BLaER1 (cell line): ENCODE measurements at regions not wholly inside any gene's neighbourhood (a gene's known extent, or its start where the extent isn't known, plus 50 kb on each side); places are given as distances from the start of the nearest gene placed in this dataset.
"Not testable (repeated sequence)": the region's sequence is repeated elsewhere in the genome, so short reads cannot be mapped to it uniquely, and the experiment has no call there.

Source experiments
- H3K27ac ChIP-seq: shearing (Covaris generic); formaldehyde crosslinking; 2 replicates; pipeline ENCODE4 v1.8.1; 2022
- H3K27me3 ChIP-seq: shearing (Covaris generic); formaldehyde crosslinking; 2 replicates; pipeline ENCODE4 v1.8.1; 2022
- H3K36me3 ChIP-seq: shearing (Covaris generic); formaldehyde crosslinking; 2 replicates; pipeline ENCODE4 v1.8.1; 2022
- H3K4me1 ChIP-seq: shearing (Covaris generic); formaldehyde crosslinking; 2 replicates; pipeline ENCODE4 v1.8.1; 2022
- H3K4me2 ChIP-seq: shearing (Covaris generic); formaldehyde crosslinking; 2 replicates; pipeline ENCODE4 v1.8.1; 2022
- H3K4me3 ChIP-seq: shearing (Covaris generic); formaldehyde crosslinking; 2 replicates; pipeline ENCODE4 v1.8.1; 2022
- H3K9ac ChIP-seq: shearing (Covaris generic); formaldehyde crosslinking; 2 replicates; pipeline ENCODE4 v1.8.1; 2022
- H3K9me3 ChIP-seq: shearing (Covaris generic); formaldehyde crosslinking; 2 replicates; pipeline ENCODE4 v1.8.1; 2022
- H4K20me1 ChIP-seq: shearing (Covaris generic); formaldehyde crosslinking; 2 replicates; pipeline ENCODE4 v1.8.1; 2022
- Cebpa-rat ChIP-seq: shearing (Covaris generic); IDR thresholded peaks from 2 replicates; pipeline ENCODE4 v1.8.1; 2022

DNA sequence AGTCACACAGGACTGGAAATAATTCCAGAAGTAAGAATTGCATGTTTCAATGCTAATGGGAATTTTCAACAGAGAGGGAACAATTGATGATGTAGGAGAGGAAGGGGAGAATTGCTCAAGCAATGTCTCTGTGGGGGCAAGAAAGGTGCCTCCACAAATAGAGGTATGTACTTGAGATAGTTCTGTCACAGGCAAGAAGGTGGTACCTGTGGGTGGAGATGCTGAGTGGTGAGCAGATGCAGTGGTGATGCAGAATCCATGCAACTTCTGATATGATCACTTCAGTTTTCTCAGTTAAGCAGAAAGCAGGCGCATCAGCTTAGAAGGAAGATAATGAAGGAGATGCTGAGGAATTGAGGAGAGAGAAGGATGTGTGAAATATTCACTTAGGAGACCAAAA, 55.1 kb upstream of the SEC24B start:
- H3K4me2 ChIP-seq: no peak overlapping the region
- peaks cover 8% of the 10 kb centered on the region for H3K4me1 ChIP-seq
- no peak overlapping the region for H3K9ac ChIP-seq
- H3K27ac ChIP-seq: no peak overlapping the region
- H3K27me3 ChIP-seq: no peaks in the 10 kb centered on the region
- no peaks in the 10 kb centered on the region for H4K20me1 ChIP-seq
- no peak for TF ChIP-seq Cebpa-rat
- no peaks in the 10 kb centered on the region for H3K36me3 ChIP-seq
- H3K4me3 ChIP-seq: no peak overlapping the region
- no peaks in the 10 kb centered on the region for H3K9me3 ChIP-seq

GRCh38 chr4:109378076-109378475, 55.5 kb upstream of the SEC24B start:
- no peak overlapping the region for H3K9ac ChIP-seq
- no peaks in the 10 kb centered on the region for H3K27me3 ChIP-seq
- no peak overlapping the region for H3K4me2 ChIP-seq
- no peak for TF ChIP-seq Cebpa-rat
- no peak overlapping the region for H3K27ac ChIP-seq
- no peaks in the 10 kb centered on the region for H3K36me3 ChIP-seq
- H4K20me1 ChIP-seq: no peaks in the 10 kb centered on the region
- no peak overlapping the region for H3K4me3 ChIP-seq
- no peaks in the 10 kb centered on the region for H3K9me3 ChIP-seq
- peaks cover 8% of the 10 kb centered on the region for H3K4me1 ChIP-seq

GRCh38 chr4:109375778-109376414, 57.7 kb upstream of the SEC24B start:
- peaks cover 6% of the 10 kb centered on the region for H3K4me1 ChIP-seq
- TF ChIP-seq Cebpa-rat: no peak
- H3K4me3 ChIP-seq: no peak overlapping the region
- no peak overlapping the region for H3K9ac ChIP-seq
- H3K36me3 ChIP-seq: no peaks in the 10 kb centered on the region
- H3K27me3 ChIP-seq: no peaks in the 10 kb centered on the region; the same call in 1 of the 2 replicates
- no peaks in the 10 kb centered on the region for H4K20me1 ChIP-seq
- no peaks in the 10 kb centered on the region for H3K9me3 ChIP-seq
- no peak overlapping the region for H3K27ac ChIP-seq
- H3K4me2 ChIP-seq: no peak overlapping the region

DNA sequence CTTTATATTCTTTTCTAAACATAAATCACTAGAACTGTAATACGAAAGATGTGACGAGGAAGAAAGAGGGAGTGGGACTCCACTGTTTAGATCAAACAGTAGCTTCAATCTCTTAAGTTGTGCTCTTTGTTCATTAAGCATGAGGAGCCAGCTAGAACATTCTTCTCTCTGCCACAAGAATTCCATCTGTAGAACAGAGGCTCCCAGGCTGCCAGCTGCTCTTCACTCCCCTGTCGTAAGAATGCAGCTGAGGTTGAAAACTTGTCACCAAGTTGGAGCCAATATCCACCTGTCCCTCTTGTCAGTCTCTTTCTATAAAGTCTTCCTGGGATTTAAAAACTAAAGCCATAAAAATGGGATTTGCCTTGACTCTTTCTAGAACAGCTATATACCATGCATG, 65.0 kb upstream of the SEC24B start:
- Histone ChIP-seq H3K4me1 (no peaks in the 10 kb centered on the region), H3K27ac (no peak overlapping the region), H3K27me3 (no peaks in the 10 kb centered on the region; the same call in 1 of the 2 replicates), H3K9me3 (no peaks in the 10 kb centered on the region), H4K20me1 (no peaks in the 10 kb centered on the region), H3K4me2 (no peak overlapping the region), H3K9ac (no peak overlapping the region), H3K36me3 (no peaks in the 10 kb centered on the region), H3K4me3 (no peak overlapping the region)
- no peak for TF ChIP-seq Cebpa-rat

- H3K36me3 ChIP-seq: no peaks in the 10 kb centered on the region
- no peak overlapping the region for H3K9ac ChIP-seq
- H3K27ac ChIP-seq: no peak overlapping the region
- H3K4me1 ChIP-seq: no peaks in the 10 kb centered on the region
- no peak for TF ChIP-seq Cebpa-rat
- no peaks in the 10 kb centered on the region for H4K20me1 ChIP-seq
- no peaks in the 10 kb centered on the region for H3K9me3 ChIP-seq
- H3K4me3 ChIP-seq: no peak overlapping the region
- H3K27me3 ChIP-seq: peaks cover 5% of the 10 kb centered on the region; the same call in 1 of the 2 replicates
- H3K4me2 ChIP-seq: no peak overlapping the region
Observed at GRCh38 chr4:109365939-109366338, 63.5 kb upstream of the COL25A1 start.

- H4K20me1 ChIP-seq, H3K27me3 ChIP-seq, H3K9me3 ChIP-seq, H3K9ac ChIP-seq, H3K27ac ChIP-seq, H3K36me3 ChIP-seq, H3K4me3 ChIP-seq, H3K4me2 ChIP-seq, H3K4me1 ChIP-seq: not testable (repeated sequence)
Observed at GRCh38 chr4:109365297-109365696, 62.8 kb upstream of the COL25A1 start.

- Histone ChIP-seq H3K27ac (no peak overlapping the region), H3K9me3 (no peaks in the 10 kb centered on the region; the same call in 1 of the 2 replicates)
Observed at GRCh38 chr4:109359040-109359646, 56.7 kb upstream of the COL25A1 start.

GRCh38 chr4:109355835-109356234, 53.4 kb upstream of the COL25A1 start:
- no peak overlapping the region for H3K9ac ChIP-seq
- H3K4me1 ChIP-seq: peaks cover 21% of the 10 kb centered on the region
- no peak overlapping the region for H3K4me2 ChIP-seq
- H3K4me3 ChIP-seq: no peak overlapping the region
- H4K20me1 ChIP-seq: no peaks in the 10 kb centered on the region
- no peak overlapping the region for H3K27ac ChIP-seq
- TF ChIP-seq Cebpa-rat: no peak
- H3K36me3 ChIP-seq: no peaks in the 10 kb centered on the region
- no peaks in the 10 kb centered on the region; the same call in 1 of the 2 replicates for H3K9me3 ChIP-seq
- no peaks in the 10 kb centered on the region for H3K27me3 ChIP-seq

More at GRCh38 chr4:109359040-109359646, 56.7 kb upstream of the COL25A1 start:
- Histone ChIP-seq H4K20me1 (no peaks in the 10 kb centered on the region), H3K9ac (no peak overlapping the region), H3K36me3 (no peaks in the 10 kb centered on the region), H3K4me1 (peaks cover 21% of the 10 kb centered on the region), H3K4me2 (peak overlapping the region; percentile 63), H3K4me3 (no peak overlapping the region), H3K27me3 (peaks cover 5% of the 10 kb centered on the region; the same call in 1 of the 2 replicates)
- TF ChIP-seq Cebpa-rat: no peak

- Histone ChIP-seq H3K9ac (no peak overlapping the region), H3K27ac (no peak overlapping the region), H3K4me3 (no peak overlapping the region), H3K4me2 (no peak overlapping the region), H3K9me3 (peaks cover 4% of the 10 kb centered on the region; the same call in 1 of the 2 replicates), H3K27me3 (no peaks in the 10 kb centered on the region), H4K20me1 (no peaks in the 10 kb centered on the region), H3K36me3 (no peaks in the 10 kb centered on the region), H3K4me1 (no peaks in the 10 kb centered on the region)
- no peak for TF ChIP-seq Cebpa-rat
Observed at GRCh38 chr4:109352941-109353340, 50.5 kb upstream of the COL25A1 start.
